Tibial artery (tissue), 4 donors: ENCODE measurements at regions not wholly inside any gene's neighbourhood (a gene's known extent, or its start where the extent isn't known, plus 50 kb on each side); places are given as distances from the start of the nearest gene placed in this dataset.

Source experiments
- DNase-seq, 2 donors: peaks; one replicate each; pipeline ENCODE4 v3.0.0-alpha.2; 2019
- H3K27ac ChIP-seq, 2 donors: fragments of 200-600 bp; sonication (generic) in 1 of 2; 1 replicate in 1 of 2; 2 replicates in 1 of 2; pipeline ENCODE4 v1.5.1; 2018 to 2019; ENCODE audit warnings: mild to moderate bottlenecking in 1 of 2
- H3K27me3 ChIP-seq, 2 donors: fragments of 200-600 bp; sonication (generic) in 1 of 2; one replicate each; pipeline versions ENCODE4 v1.5.1 to v1.6.0; 2016 to 2019
- H3K36me3 ChIP-seq, 3 donors: fragments of 200-600 bp; sonication (generic) in 2 of 3; one replicate each; pipeline ENCODE4 v1.5.1; 2016 to 2019; ENCODE audit warnings: mild to moderate bottlenecking in 2 of 3
- H3K4me1 ChIP-seq, 4 donors: fragments of 200-600 bp; sonication (generic) in 2 of 4; 1 replicate in 3 of 4; 2 replicates in 1 of 4; pipeline ENCODE4 v1.5.1; 2016 to 2019
- H3K4me3 ChIP-seq, 2 donors: fragments of 200-600 bp; sonication (generic) in 1 of 2; 1 replicate in 1 of 2; 2 replicates in 1 of 2; pipeline ENCODE4 v1.5.1; 2018 to 2019; ENCODE audit warnings: mild to moderate bottlenecking in 2 of 2
- H3K9me3 ChIP-seq, 3 donors: fragments of 200-600 bp; sonication (generic) in 1 of 3; one replicate each; pipeline ENCODE4 v1.5.1; 2016 to 2019
- intact Hi-C: fragments of 100-400 bp; cut with DNase I; formaldehyde crosslinking; loops from one replicate; pipeline ENCODE4 v1.15.0; 2023; ENCODE audit warnings: low total_unique reads
- TF ChIP-seq, protein P1 (sequence below), 2 experiments: fragments of 200-600 bp in 1 of 2; fragments of 450-650 bp in 1 of 2; IDR thresholded peaks; one replicate each; pipeline ENCODE4 v1.5.1; 2017 to 2019; ENCODE audit warnings: antibody characterized with exemption in 2 of 2, mild to moderate bottlenecking in 1 of 2, moderate library complexity in 1 of 2

DNA sequence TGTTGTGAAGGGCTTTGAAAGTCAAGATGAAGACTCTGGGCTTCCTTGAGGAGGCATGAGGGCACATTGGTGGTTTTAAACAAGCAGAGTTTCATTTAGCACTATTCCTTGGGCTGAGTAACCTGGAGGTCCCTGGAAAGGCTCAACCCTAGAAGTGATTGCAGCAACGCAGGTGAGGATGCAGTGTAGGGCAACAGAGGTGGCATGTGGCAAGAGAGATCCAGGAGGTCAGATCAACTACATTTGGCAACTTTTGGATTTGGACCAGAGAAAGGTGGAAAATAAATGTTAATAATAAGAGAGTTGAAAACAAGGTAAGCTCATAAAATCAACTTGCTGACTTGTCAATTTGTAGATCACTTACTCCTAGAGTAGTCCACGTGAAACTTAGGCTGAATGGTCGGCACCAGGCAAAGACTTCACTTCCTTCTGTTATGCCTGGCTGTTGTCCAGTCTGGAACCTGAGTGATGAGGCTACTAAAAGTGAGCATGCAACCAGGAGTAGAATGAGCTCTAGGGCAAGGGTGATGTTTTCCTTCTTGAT, 414.6 kb upstream of the ZMIZ1 start:
- Histone ChIP-seq H3K27me3 (no peaks in the 10 kb centered on the region), H3K4me1 (no peaks in the 10 kb centered on the region), H3K27ac (no peak overlapping the region), H3K4me3 (no peak overlapping the region), H3K9me3 (no peaks in the 10 kb centered on the region), H3K36me3 (no peaks in the 10 kb centered on the region)
- DNase-seq = no peak
- TF ChIP-seq, protein P1, sequence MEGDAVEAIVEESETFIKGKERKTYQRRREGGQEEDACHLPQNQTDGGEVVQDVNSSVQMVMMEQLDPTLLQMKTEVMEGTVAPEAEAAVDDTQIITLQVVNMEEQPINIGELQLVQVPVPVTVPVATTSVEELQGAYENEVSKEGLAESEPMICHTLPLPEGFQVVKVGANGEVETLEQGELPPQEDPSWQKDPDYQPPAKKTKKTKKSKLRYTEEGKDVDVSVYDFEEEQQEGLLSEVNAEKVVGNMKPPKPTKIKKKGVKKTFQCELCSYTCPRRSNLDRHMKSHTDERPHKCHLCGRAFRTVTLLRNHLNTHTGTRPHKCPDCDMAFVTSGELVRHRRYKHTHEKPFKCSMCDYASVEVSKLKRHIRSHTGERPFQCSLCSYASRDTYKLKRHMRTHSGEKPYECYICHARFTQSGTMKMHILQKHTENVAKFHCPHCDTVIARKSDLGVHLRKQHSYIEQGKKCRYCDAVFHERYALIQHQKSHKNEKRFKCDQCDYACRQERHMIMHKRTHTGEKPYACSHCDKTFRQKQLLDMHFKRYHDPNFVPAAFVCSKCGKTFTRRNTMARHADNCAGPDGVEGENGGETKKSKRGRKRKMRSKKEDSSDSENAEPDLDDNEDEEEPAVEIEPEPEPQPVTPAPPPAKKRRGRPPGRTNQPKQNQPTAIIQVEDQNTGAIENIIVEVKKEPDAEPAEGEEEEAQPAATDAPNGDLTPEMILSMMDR (IDR thresholded peaks at IDR 0.05) = no peak
- intact Hi-C loops = loop anchor here (10.0 kb wide), 1 partner anchor 439 kb away; no protein-coding TSS in a partner anchor

DNA sequence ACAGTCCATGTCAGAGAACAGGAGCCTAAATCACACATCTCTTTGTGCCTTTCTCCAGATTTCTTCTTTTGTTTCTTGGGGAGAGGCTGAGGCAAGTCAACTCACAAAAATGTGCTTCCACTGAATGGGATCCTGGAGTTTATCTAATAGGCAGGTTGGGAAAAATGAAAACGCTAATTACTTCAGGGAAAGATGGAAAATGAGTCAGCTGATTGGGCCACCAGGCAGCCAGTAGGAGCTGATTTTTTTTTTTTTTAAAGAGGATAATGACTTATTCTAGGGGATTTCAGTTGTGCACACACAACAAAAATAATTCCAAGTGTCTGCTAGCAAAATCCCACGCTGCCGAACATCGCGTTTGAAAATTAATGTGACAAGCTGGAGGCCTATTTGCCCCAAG, 412.8 kb upstream of the ZMIZ1 start:
- H3K4me3 ChIP-seq = no peak overlapping the region
- no peaks in the 10 kb centered on the region for H3K4me1 ChIP-seq
- H3K27ac ChIP-seq = no peak overlapping the region
- TF ChIP-seq, protein P1 (IDR thresholded peaks at IDR 0.05) = no peak
- H3K9me3 ChIP-seq = no peaks in the 10 kb centered on the region
- DNase-seq = no peak
- intact Hi-C loops = loop anchor here (5.0 to 10.0 kb wide), 3 partner anchors 441 to 609 kb away; no protein-coding TSS in a partner anchor
- no peaks in the 10 kb centered on the region for H3K27me3 ChIP-seq
- H3K36me3 ChIP-seq = no peaks in the 10 kb centered on the region

DNA sequence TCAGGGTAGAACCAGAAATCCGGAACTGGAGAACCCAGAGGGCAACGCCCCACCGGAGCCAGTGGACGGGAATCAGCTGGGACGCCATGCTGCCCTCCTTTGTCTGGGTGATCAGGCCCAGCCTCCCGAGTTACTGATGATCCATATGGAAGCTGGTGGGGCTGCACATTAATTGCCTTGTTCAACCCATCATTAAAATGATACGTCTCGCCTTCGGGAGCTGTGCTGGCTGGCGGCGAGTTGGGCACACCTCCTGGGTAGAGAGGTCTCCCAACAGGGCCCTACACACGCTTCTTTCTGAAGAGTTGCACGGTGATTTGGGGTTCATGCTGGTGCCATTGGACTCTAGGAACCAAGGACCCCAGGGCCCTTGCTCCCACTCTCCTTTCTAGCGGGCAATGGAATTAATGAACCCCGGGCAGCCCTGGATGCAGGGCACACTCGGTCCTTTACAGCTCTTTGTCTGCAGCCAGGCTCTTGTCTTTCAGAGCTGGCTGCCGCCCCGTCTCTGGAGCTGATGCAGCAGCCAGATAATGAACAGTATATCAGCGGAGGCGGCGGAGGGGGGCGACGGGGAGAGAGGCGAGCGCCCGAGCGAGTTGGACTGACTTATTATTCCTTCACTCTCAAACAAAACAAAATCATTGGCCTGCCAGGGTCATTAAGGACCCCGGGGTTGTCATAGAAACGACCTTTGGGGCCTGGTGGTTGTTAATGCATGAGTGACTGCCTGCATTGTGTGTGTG, 412.2 kb upstream of the ZMIZ1 start:
- Histone ChIP-seq H3K36me3 (no peaks in the 10 kb centered on the region), H3K4me1 (no peaks in the 10 kb centered on the region), H3K9me3 (no peaks in the 10 kb centered on the region), H3K4me3 (no peak overlapping the region), H3K27ac (no peak overlapping the region), H3K27me3 (no peaks in the 10 kb centered on the region)
- intact Hi-C loops = loop anchor here (5.0 to 10.0 kb wide), 3 partner anchors 442 to 609 kb away; no protein-coding TSS in a partner anchor
- no peak for DNase-seq
- TF ChIP-seq, protein P1 (IDR thresholded peaks at IDR 0.05) = no peak

DNA sequence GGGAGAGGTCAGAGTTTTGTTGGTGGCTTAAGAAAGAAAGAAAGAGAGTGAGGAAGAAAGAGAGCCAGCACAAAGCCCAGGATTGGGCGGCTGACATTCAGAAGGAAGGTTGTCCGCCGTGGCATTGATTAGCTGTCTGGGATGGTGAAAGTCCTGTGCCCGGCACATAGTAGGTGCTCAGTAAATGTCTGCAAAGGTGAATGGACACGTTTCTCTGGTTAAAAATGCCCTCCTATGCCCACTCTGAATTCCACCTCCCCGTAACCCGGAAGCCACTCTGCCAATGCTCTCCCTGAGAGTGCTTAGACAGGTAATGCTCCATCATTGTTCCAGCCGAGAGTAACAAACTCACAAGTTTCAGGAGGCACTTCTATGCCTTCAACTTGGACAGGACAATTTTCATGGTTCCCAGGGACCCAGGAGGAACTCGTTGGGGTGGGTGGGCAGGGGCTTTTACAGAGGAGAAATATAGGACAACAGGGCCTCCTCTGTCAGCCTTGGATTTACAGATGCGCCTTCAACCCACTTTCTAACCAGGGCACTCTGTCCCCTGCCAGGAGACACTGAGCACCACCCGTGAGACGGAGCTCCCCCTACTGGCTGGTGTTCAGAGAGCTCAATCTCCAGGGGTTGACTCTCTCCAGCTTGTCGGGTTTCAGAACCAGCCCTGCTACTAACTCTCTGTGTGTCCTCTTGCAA, 411.5 kb upstream of the ZMIZ1 start:
- TF ChIP-seq, protein P1 (IDR thresholded peaks at IDR 0.05) = peak; percentile 58 to 67
- H3K27ac ChIP-seq = no peak overlapping the region

DNA sequence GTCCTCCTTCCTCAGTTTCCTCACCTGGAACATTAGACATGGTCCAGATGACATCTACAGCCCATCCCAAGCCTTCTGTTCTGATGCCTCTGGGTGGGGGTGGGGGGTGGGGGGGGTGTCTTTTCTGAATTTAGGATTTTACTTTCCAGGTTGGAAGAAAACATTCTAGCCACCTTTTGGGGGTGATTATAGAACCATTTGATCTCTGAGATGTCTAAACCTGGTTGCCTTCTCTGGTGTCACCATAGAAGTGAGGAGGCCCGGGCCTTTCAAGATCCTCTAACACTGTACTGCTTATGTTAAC, 411.0 kb upstream of the ZMIZ1 start:
- TF ChIP-seq, protein P1 (IDR thresholded peaks at IDR 0.05) = no peak
- intact Hi-C loops = loop anchor here (5.0 to 10.0 kb wide), 3 partner anchors 443 to 611 kb away; no protein-coding TSS in a partner anchor
- H3K4me3 ChIP-seq = no peak overlapping the region
- H3K27me3 ChIP-seq = no peaks in the 10 kb centered on the region
- no peaks in the 10 kb centered on the region for H3K36me3 ChIP-seq
- H3K27ac ChIP-seq = no peak overlapping the region
- H3K9me3 ChIP-seq = no peaks in the 10 kb centered on the region
- no peak for DNase-seq
- no peaks in the 10 kb centered on the region for H3K4me1 ChIP-seq

More for the DNA sequence above, 411.5 kb upstream of the ZMIZ1 start:
- Histone ChIP-seq H3K27me3 (no peaks in the 10 kb centered on the region), H3K4me1 (no peaks in the 10 kb centered on the region), H3K4me3 (no peak overlapping the region), H3K9me3 (no peaks in the 10 kb centered on the region), H3K36me3 (no peaks in the 10 kb centered on the region)
- DNase-seq = peak; percentile 83 to 88
- intact Hi-C loops = loop anchor here (5.0 to 10.0 kb wide), 3 partner anchors 443 to 610 kb away; no protein-coding TSS in a partner anchor
